C4-2B (cell line): ENCODE measurements at regions not wholly inside any gene's neighbourhood (a gene's known extent, or its start where the extent isn't known, plus 50 kb on each side); places are given as distances from the start of the nearest gene placed in this dataset.

Experiments
- H3K27ac ChIP-seq: fragments of 450-650 bp; 2 replicates; pipeline ENCODE4 v1.5.1; 2017
- ZFX ChIP-seq: fragments of 450-650 bp; IDR thresholded peaks from 2 replicates; pipeline ENCODE4 v1.6.1; 2017
- TF ChIP-seq, protein P1 (sequence below): fragments of 450-650 bp; conservative IDR thresholded peaks from 2 replicates; pipeline ENCODE4 v1.5.1; 2017; ENCODE audit warnings: mild to moderate bottlenecking

DNA sequence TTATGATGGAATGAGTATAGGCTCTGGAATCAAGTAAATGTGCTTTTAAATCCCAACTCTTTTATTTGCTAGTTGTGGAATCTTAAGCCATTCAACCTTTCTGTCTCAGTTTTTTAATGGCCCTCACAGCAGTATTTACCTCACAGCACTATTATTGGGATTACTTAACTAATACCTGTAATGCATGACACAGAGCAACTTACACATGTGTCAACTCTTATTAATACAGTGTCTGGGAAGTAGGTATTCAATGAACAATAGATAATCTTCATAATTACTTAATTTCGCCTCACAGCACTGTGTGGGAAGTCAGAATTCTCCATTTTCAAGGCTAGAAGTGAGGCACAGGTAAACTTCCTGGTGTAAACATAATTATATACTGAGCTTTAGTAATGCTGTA, 149.7 kb upstream of the NUDT6 start:
- H3K27ac ChIP-seq, result no peak overlapping the region
- TF ChIP-seq, protein P1, sequence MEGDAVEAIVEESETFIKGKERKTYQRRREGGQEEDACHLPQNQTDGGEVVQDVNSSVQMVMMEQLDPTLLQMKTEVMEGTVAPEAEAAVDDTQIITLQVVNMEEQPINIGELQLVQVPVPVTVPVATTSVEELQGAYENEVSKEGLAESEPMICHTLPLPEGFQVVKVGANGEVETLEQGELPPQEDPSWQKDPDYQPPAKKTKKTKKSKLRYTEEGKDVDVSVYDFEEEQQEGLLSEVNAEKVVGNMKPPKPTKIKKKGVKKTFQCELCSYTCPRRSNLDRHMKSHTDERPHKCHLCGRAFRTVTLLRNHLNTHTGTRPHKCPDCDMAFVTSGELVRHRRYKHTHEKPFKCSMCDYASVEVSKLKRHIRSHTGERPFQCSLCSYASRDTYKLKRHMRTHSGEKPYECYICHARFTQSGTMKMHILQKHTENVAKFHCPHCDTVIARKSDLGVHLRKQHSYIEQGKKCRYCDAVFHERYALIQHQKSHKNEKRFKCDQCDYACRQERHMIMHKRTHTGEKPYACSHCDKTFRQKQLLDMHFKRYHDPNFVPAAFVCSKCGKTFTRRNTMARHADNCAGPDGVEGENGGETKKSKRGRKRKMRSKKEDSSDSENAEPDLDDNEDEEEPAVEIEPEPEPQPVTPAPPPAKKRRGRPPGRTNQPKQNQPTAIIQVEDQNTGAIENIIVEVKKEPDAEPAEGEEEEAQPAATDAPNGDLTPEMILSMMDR, result no peak
- no peak for TF ChIP-seq ZFX

DNA sequence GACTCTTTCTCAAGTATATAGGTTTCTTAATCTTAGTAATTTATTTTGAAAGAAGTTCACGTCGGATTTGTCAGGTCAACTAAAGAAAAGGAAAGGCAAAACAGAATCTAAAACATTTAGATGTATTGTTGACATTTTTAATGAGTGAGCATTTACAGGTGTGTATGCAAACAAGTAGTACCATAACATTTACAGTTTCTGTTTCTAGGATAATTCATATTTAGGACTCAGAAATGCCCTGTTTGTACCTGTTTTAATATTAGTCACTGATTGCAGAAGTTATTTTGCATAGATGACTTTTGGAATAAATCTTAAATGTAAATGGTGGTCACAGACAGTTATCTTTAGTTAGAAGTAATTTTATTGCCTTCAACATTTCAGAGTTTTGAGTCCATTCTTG, 151.3 kb upstream of the NUDT6 start:
- no peak for TF ChIP-seq ZFX
- TF ChIP-seq, protein P1, result no peak
- no peak overlapping the region for H3K27ac ChIP-seq

DNA sequence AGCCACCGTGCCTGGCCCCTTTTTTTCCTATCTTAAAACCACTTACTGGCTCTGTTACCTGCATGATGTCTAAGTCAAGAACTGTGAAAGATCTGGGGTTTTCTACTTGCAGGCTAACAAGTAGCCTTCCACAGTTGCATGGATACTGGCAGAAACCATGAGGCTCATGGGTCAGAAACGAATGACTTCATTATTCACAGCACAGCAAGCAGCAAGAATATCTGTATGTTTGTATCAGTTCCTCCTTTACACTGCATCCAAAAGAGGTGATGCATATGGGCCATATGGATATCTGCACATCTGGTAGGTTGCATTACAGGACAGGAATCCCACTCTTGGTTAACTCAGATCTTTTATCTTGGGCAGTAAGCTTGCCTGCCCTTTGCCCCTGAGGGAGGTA, 154.9 kb upstream of the NUDT6 start:
- H3K27ac ChIP-seq, result no peak overlapping the region
- TF ChIP-seq, protein P1, result no peak
- TF ChIP-seq ZFX, result no peak

DNA sequence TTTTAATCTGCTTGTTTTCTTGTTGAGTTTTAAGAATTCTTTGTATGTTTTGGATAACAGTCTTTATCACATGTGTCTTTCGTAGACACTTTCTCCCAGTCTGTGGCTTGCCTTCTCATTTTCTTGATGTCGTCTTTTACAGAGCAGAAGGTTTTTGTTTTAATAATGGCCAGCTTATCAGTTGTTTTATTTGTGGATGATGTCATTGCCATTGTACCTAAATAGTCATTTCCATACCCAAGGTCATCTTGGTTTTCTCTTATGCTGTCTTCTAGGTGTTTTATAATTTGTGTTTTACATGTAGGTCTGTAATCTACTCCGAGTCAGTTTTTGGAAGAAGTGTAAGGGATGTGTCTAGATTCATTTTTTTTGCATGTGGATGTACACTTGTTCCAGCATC, 159.6 kb upstream of the NUDT6 start:
- TF ChIP-seq, protein P1, result no peak
- no peak for TF ChIP-seq ZFX
- H3K27ac ChIP-seq, result no peak overlapping the region

DNA sequence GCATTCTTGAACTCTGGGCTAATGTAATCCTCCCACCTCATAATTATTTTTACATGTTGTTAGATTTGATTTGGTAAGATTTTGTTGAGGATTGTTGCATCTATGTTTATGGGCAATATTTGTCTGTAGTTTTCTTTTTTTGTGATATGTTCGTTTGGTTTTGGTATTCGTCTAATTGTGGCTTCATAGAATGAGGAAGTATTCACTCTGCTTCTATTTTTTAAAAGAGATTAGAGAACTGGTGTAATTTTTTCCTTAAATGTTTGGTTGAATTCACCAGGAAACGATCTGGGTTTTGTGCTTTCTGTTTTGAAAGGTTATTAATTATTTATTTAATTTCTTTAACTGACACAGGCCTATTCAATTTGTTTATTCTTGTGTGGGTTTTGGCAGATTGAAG, 161.2 kb upstream of the NUDT6 start:
- H3K27ac ChIP-seq, result no peak overlapping the region
- TF ChIP-seq, protein P1, result no peak
- TF ChIP-seq ZFX, result no peak

DNA sequence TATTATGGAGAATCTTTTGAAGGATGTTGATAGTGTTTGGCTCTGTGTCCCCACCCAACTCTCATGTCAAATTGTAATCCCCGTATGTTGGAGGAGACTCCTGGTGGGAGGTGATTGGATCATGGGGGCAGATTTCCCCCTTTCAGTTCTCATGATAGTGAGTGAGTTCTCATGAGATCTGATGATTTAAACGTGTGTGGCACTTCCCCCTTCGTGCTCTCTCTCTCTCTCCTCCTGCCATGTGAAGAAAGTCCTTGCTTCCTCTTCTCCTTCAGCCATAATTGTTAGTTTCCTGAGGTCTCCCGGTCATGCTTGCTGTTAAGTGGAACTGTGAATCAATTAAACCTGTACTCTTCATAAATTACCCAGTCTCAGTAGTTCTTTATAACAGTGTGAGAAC, 166.1 kb upstream of the NUDT6 start:
- H3K27ac ChIP-seq, result no peak overlapping the region
- TF ChIP-seq ZFX, result no peak
- TF ChIP-seq, protein P1, result no peak

DNA sequence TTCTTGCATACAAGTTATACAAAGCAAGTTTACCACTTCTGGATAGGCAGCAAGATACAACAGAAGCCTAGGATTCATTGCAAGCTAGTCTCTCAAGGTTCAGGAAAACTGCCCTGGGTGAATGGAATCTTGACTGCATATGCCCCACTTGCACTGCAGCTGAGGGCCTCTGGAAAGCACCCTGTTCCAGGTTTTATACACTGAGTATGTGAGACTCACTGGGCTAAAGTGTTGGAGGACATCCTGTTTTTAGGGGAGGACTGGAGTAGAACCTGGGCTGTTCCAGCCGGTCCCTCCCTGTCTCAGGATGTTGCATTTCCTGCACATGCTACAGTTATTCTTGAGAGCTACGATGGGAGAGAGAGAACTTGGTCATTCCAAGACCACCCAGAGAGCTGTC, 168.5 kb upstream of the NUDT6 start:
- H3K27ac ChIP-seq, result no peak overlapping the region
- TF ChIP-seq, protein P1, result no peak
- TF ChIP-seq ZFX, result no peak
